ENCODE measurements at regions not wholly inside any gene's neighbourhood (a gene's known extent, or its start where the extent isn't known, plus 50 kb on each side); places are given as distances from the start of the nearest gene placed in this dataset.

GRCh38 chr2:23204685-23205242, 180.2 kb upstream of the KLHL29 start:
- no peaks in the 10 kb centered on the region for H3K4me1 ChIP-seq (ENCODE audit: control insufficient read depth, low read length)
- no peaks in the 10 kb centered on the region for H3F3A ChIP-seq (ENCODE audit: control insufficient read depth, insufficient read depth)
- H3K27ac ChIP-seq (ENCODE audit: low read depth, low read length) = no peak overlapping the region
- H4K20me1 ChIP-seq (ENCODE audit: control insufficient read depth, insufficient read depth, low read depth, low read length) = no peaks in the 10 kb centered on the region
- no peaks in the 10 kb centered on the region for H3K36me3 ChIP-seq (ENCODE audit: control insufficient read depth, low read length)
- H3K9me2 ChIP-seq (replicated peaks; ENCODE audit: control insufficient read depth, low read length) = no peaks in the 10 kb centered on the region
- H3K4me2 ChIP-seq (ENCODE audit: low read length) = no peak overlapping the region
- TF ChIP-seq EZH2phosphoT487 (IDR thresholded peaks at IDR 0.05; ENCODE audit: borderline replicate concordance, low read length) (no peak), CTCF (IDR thresholded peaks at IDR 0.05; ENCODE audit: low read depth, low read length, poor library complexity, severe bottlenecking) (no peak)
- H3K4me3 ChIP-seq (ENCODE audit: low read length) = no peak overlapping the region
- H3K79me2 ChIP-seq (ENCODE audit: control insufficient read depth, low read length) = no peaks in the 10 kb centered on the region
- no peaks in the 10 kb centered on the region for H3K27me3 ChIP-seq (ENCODE audit: control insufficient read depth, low read length)
- no peaks in the 10 kb centered on the region for H3K9me3 ChIP-seq (ENCODE audit: control insufficient read depth, insufficient read depth, low read length)

GRCh38 chr2:23206650-23207049, 178.3 kb upstream of the KLHL29 start:
- Histone ChIP-seq H3K4me2 (ENCODE audit: low read length) (no peak overlapping the region), H3F3A (ENCODE audit: control insufficient read depth, insufficient read depth) (no peaks in the 10 kb centered on the region), H3K9me3 (ENCODE audit: control insufficient read depth, insufficient read depth, low read length) (no peaks in the 10 kb centered on the region), H4K20me1 (ENCODE audit: control insufficient read depth, insufficient read depth, low read depth, low read length) (no peaks in the 10 kb centered on the region), H3K79me2 (ENCODE audit: control insufficient read depth, low read length) (no peaks in the 10 kb centered on the region), H3K4me3 (ENCODE audit: low read length) (no peak overlapping the region), H3K36me3 (ENCODE audit: control insufficient read depth, low read length) (no peaks in the 10 kb centered on the region), H3K9me2 (replicated peaks; ENCODE audit: control insufficient read depth, low read length) (no peaks in the 10 kb centered on the region), H3K27me3 (ENCODE audit: control insufficient read depth, low read length) (no peaks in the 10 kb centered on the region), H3K4me1 (ENCODE audit: control insufficient read depth, low read length) (no peaks in the 10 kb centered on the region), H3K27ac (ENCODE audit: low read depth, low read length) (no peak overlapping the region)
- no peak for TF ChIP-seq EZH2phosphoT487 (IDR thresholded peaks at IDR 0.05; ENCODE audit: borderline replicate concordance, low read length)

- Histone ChIP-seq H3K27me3 (ENCODE audit: control insufficient read depth, low read length) (no peaks in the 10 kb centered on the region), H3K9me2 (replicated peaks; ENCODE audit: control insufficient read depth, low read length) (no peaks in the 10 kb centered on the region), H4K20me1 (ENCODE audit: control insufficient read depth, insufficient read depth, low read depth, low read length) (no peaks in the 10 kb centered on the region), H3K79me2 (ENCODE audit: control insufficient read depth, low read length) (no peaks in the 10 kb centered on the region), H3K9me3 (ENCODE audit: control insufficient read depth, insufficient read depth, low read length) (no peaks in the 10 kb centered on the region), H3K4me1 (ENCODE audit: control insufficient read depth, low read length) (no peaks in the 10 kb centered on the region), H3F3A (ENCODE audit: control insufficient read depth, insufficient read depth) (no peaks in the 10 kb centered on the region), H3K4me2 (ENCODE audit: low read length) (no peak overlapping the region), H3K36me3 (ENCODE audit: control insufficient read depth, low read length) (no peaks in the 10 kb centered on the region), H3K4me3 (ENCODE audit: low read length) (no peak overlapping the region), H3K27ac (ENCODE audit: low read depth, low read length) (no peak overlapping the region)
- TF ChIP-seq EZH2phosphoT487 (IDR thresholded peaks at IDR 0.05; ENCODE audit: borderline replicate concordance, low read length) (no peak), CTCF (IDR thresholded peaks at IDR 0.05; ENCODE audit: low read depth, low read length, poor library complexity, severe bottlenecking) (no peak)
Measured at GRCh38 chr2:23207871-23208270, 177.1 kb upstream of the KLHL29 start.

GRCh38 chr2:23208339-23208738, 176.6 kb upstream of the KLHL29 start:
- H3K4me1 ChIP-seq (ENCODE audit: control insufficient read depth, low read length) = no peaks in the 10 kb centered on the region
- H4K20me1 ChIP-seq (ENCODE audit: control insufficient read depth, insufficient read depth, low read depth, low read length) = no peaks in the 10 kb centered on the region
- H3K9me2 ChIP-seq (replicated peaks; ENCODE audit: control insufficient read depth, low read length) = no peaks in the 10 kb centered on the region
- H3K36me3 ChIP-seq (ENCODE audit: control insufficient read depth, low read length) = no peaks in the 10 kb centered on the region
- no peaks in the 10 kb centered on the region for H3K9me3 ChIP-seq (ENCODE audit: control insufficient read depth, insufficient read depth, low read length)
- no peak overlapping the region for H3K4me3 ChIP-seq (ENCODE audit: low read length)
- TF ChIP-seq EZH2phosphoT487 (IDR thresholded peaks at IDR 0.05; ENCODE audit: borderline replicate concordance, low read length) (no peak), CTCF (IDR thresholded peaks at IDR 0.05; ENCODE audit: low read depth, low read length, poor library complexity, severe bottlenecking) (no peak)
- H3K27me3 ChIP-seq (ENCODE audit: control insufficient read depth, low read length) = no peaks in the 10 kb centered on the region
- H3K79me2 ChIP-seq (ENCODE audit: control insufficient read depth, low read length) = no peaks in the 10 kb centered on the region
- H3K27ac ChIP-seq (ENCODE audit: low read depth, low read length) = no peak overlapping the region
- no peaks in the 10 kb centered on the region for H3F3A ChIP-seq (ENCODE audit: control insufficient read depth, insufficient read depth)
- no peak overlapping the region for H3K4me2 ChIP-seq (ENCODE audit: low read length)
